GM12878 (cell line): ENCODE measurements at regions not wholly inside any gene's neighbourhood (a gene's known extent, or its start where the extent isn't known, plus 50 kb on each side); places are given as distances from the start of the nearest gene placed in this dataset.

ENCODE experiments used
- ATAC-seq: fragments of 200-7000 bp; cut with Tn5 transposase; 3 replicates; pipeline ENCODE4 v1.9.1; 2020; ENCODE audit warnings: mild to moderate bottlenecking, moderate library complexity
- BruUV-seq: library from RNA; stranded (reverse); fragments of 400-500 nt; replicated peaks from 2 replicates; lab custom pipeline; 2021; lab: Mats Ljungman, UMichigan
- CTCF ChIA-PET: fragments of 300-600 bp; sonication (Branson Sonifier 250); formaldehyde crosslinking; extraction: SDS; loops from one replicate; lab custom pipeline; 2021; ENCODE audit warnings: inconsistent platforms; lab: Yijun Ruan, JAX
- POLR2A ChIA-PET: fragments of 350-600 bp; formaldehyde crosslinking; extraction: SDS; loops from one replicate; lab custom pipeline; 2021; ENCODE audit warnings: inconsistent platforms; lab: Charles Lee
- RAD21 ChIA-PET: fragments of 300-600 bp; sonication (Branson Sonifier 250); formaldehyde crosslinking; loops from one replicate; lab custom pipeline; 2023; ENCODE audit warnings: antibody characterized with exemption; ENCODE audit not compliant: unreplicated experiment; lab: Charles Lee
- SMC1A ChIA-PET: fragments of 300-600 bp; sonication (Branson Sonifier 250); formaldehyde crosslinking; loops from one replicate; lab custom pipeline; 2023; ENCODE audit not compliant: unreplicated experiment, uncharacterized antibody; lab: Charles Lee
- DNase-seq: peaks from one replicate; pipeline ENCODE4 v3.0.0-alpha.2; 2011; ENCODE audit warnings: low read depth, low spot score
- FAIRE-seq: peaks from 3 replicates; lab custom pipeline; 2011; peaks lifted over from hg19 to GRCh38; lab: Jason Lieb, UNC
- H2AFZ ChIP-seq: 2 replicates; pipeline ENCODE4 v1.6.0; 2011; ENCODE audit warnings: low read depth, low read length, control low read depth; ENCODE audit not compliant: control insufficient read depth
- H3K27ac ChIP-seq: 2 replicates; pipeline ENCODE4 v1.5.1; 2011; ENCODE audit warnings: control low read depth; ENCODE audit not compliant: control insufficient read depth, insufficient read depth
- H3K27me3 ChIP-seq, 2 experiments: replicated peaks in 1 of 2; 2 replicates each; pipeline versions ENCODE4 v1.6.0 to v1.6.1; 2011; ENCODE audit warnings: low read length in 1 of 2; ENCODE audit not compliant: control insufficient read depth in 2 of 2, insufficient read depth in 2 of 2
- H3K36me3 ChIP-seq, 2 experiments: 2 replicates each; pipeline ENCODE4 v1.5.1; 2011; ENCODE audit warnings: low read length in 1 of 2; ENCODE audit not compliant: control insufficient read depth in 2 of 2, insufficient read depth in 2 of 2
- H3K4me1 ChIP-seq: 2 replicates; pipeline ENCODE4 v1.6.1; 2011; ENCODE audit warnings: mild to moderate bottlenecking, low read length, moderate library complexity, mixed read lengths; ENCODE audit not compliant: control insufficient read depth, insufficient read depth
- H3K4me2 ChIP-seq: 2 replicates; pipeline ENCODE4 v1.6.0; 2011; ENCODE audit warnings: control low read depth; ENCODE audit not compliant: control insufficient read depth, insufficient read depth
- H3K4me3 ChIP-seq: fragments of 200-600 bp; sonication (generic); 2 replicates; pipeline ENCODE4 v1.5.1; 2016
- H3K79me2 ChIP-seq: 2 replicates; pipeline ENCODE4 v1.6.0; 2011; ENCODE audit warnings: low read length; ENCODE audit not compliant: control insufficient read depth, insufficient read depth
- H3K9ac ChIP-seq: 2 replicates; pipeline ENCODE4 v1.8.0; 2011; ENCODE audit warnings: low read length, control low read depth, mixed read lengths; ENCODE audit not compliant: control insufficient read depth, insufficient read depth
- H3K9me3 ChIP-seq: replicated peaks from 3 replicates; pipeline ENCODE4 v1.5.1; 2011; ENCODE audit warnings: mild to moderate bottlenecking, low read length; ENCODE audit not compliant: control insufficient read depth, insufficient read depth
- H4K20me1 ChIP-seq: 2 replicates; pipeline ENCODE4 v1.6.0; 2011; ENCODE audit not compliant: control insufficient read depth, insufficient read depth
- BACH1 ChIP-seq: fragments of 450-650 bp; IDR thresholded peaks from 2 replicates; pipeline ENCODE4 v1.6.1; 2017; ENCODE audit warnings: mild to moderate bottlenecking, borderline replicate concordance
- BMI1 ChIP-seq: fragments of 450-650 bp; IDR thresholded peaks from 2 replicates; pipeline ENCODE4 v1.6.1; 2016; ENCODE audit warnings: mild to moderate bottlenecking, moderate library complexity, borderline replicate concordance
- EGR1 ChIP-seq, 2 experiments: IDR thresholded peaks; 1 replicate in 1 of 2; 2 replicates in 1 of 2; pipeline ENCODE4 v1.6.1; 2011 to 2012; ENCODE audit warnings: low read depth in 2 of 2, low read length in 2 of 2, borderline replicate concordance in 1 of 2, mild to moderate bottlenecking in 1 of 2, moderate library complexity in 1 of 2
- ELK1 ChIP-seq: IDR thresholded peaks from 2 replicates; pipeline ENCODE4 v1.6.1; 2012; ENCODE audit warnings: low read depth, low read length, improper control_type of control experiment
- HDAC2 ChIP-seq: fragments of 200-600 bp; sonication (generic); IDR thresholded peaks from 2 replicates; pipeline ENCODE4 v1.6.1; 2017
- JUNB ChIP-seq: IDR thresholded peaks from 2 replicates; pipeline ENCODE4 v1.6.1; 2016; ENCODE audit warnings: antibody characterized with exemption, mild to moderate bottlenecking
- MTA2 ChIP-seq: fragments of 450-650 bp; IDR thresholded peaks from 2 replicates; pipeline ENCODE4 v1.6.1; 2016; ENCODE audit warnings: low read depth, mild to moderate bottlenecking, moderate library complexity
- MXI1 ChIP-seq: fragments of 150-350 bp; IDR thresholded peaks from 2 replicates; pipeline ENCODE4 v1.6.1; 2011; ENCODE audit warnings: low read depth, mild to moderate bottlenecking, inconsistent platforms, low read length, improper control_type of control experiment
- NFYA ChIP-seq: IDR thresholded peaks from 2 replicates; pipeline ENCODE4 v1.6.1; 2011; ENCODE audit warnings: low read depth, mild to moderate bottlenecking, low read length, improper control_type of control experiment, borderline replicate concordance
- NFYB ChIP-seq: IDR thresholded peaks from 2 replicates; pipeline ENCODE4 v1.6.1; 2011; ENCODE audit warnings: low read depth, mild to moderate bottlenecking, low read length, improper control_type of control experiment, moderate library complexity; ENCODE audit not compliant: insufficient read depth
- NKRF ChIP-seq: fragments of 450-650 bp; conservative IDR thresholded peaks from 2 replicates; pipeline ENCODE4 v1.6.1; 2017; ENCODE audit warnings: mild to moderate bottlenecking, moderate library complexity
- NR2F1 ChIP-seq: fragments of 450-650 bp; conservative IDR thresholded peaks from 2 replicates; pipeline ENCODE4 v1.6.1; 2017; ENCODE audit warnings: mild to moderate bottlenecking
- PAX5 ChIP-seq: IDR thresholded peaks from 2 replicates; pipeline ENCODE4 v1.6.1; 2011; ENCODE audit warnings: low read depth, low read length, borderline replicate concordance
- POLR2AphosphoS2 ChIP-seq: IDR thresholded peaks from 2 replicates; pipeline ENCODE4 v1.6.1; 2011; ENCODE audit warnings: low read depth, mild to moderate bottlenecking, low read length, improper control_type of control experiment, moderate library complexity
- RFX5 ChIP-seq: IDR thresholded peaks from 2 replicates; pipeline ENCODE4 v1.6.1; 2011; ENCODE audit warnings: low read depth, low read length, improper control_type of control experiment
- TCF12 ChIP-seq: IDR thresholded peaks from 2 replicates; pipeline ENCODE4 v1.6.1; 2011; ENCODE audit warnings: low read depth, mild to moderate bottlenecking, low read length
- YBX1 ChIP-seq: fragments of 450-650 bp; IDR thresholded peaks from 2 replicates; pipeline ENCODE4 v1.6.1; 2016; ENCODE audit warnings: antibody characterized with exemption
- ZNF207 ChIP-seq: fragments of 450-650 bp; IDR thresholded peaks from 2 replicates; pipeline ENCODE4 v1.6.1; 2014; ENCODE audit warnings: antibody characterized with exemption, mild to moderate bottlenecking, borderline replicate concordance
- WGBS: methylation state at CpG from one replicate; pipeline ENCODE4 v1.1.6; 2016; ENCODE audit warnings: low lambda C conversion rate; ENCODE audit not compliant: insufficient replicate concordance, insufficient coverage; ENCODE audit errors: missing lambda C conversion rate; 5-methylcytosine and 5-hydroxymethylcytosine counted together
- in situ Hi-C: fragments of 300-500 bp; cut with MboI; formaldehyde crosslinking; loops from 9 replicates; pipeline ENCODE4 v1.14.3; 2018; ENCODE audit warnings: mixed read lengths
- intact Hi-C: fragments of 100-400 bp; cut with micrococcal nuclease; formaldehyde crosslinking; loops from one replicate; pipeline ENCODE4 v1.14.2; 2022; ENCODE audit not compliant: unreplicated experiment

GRCh38 chr4:32189788-32190187 is 1469.6 kb downstream of the PCDH7 start:
- no peaks in the 10 kb centered on the region for H3K36me3 ChIP-seq
- H3K4me2 ChIP-seq: no peak overlapping the region
- POLR2A ChIA-PET: no interaction called here
- no peak overlapping the region for H3K27ac ChIP-seq
- SMC1A ChIA-PET: no interaction called here
- WGBS: 7% methylated on average over 5 of the region's 5 CpGs
- CTCF ChIA-PET: no interaction called here
- ATAC-seq (no peak), FAIRE-seq (no peak), DNase-seq (no peak)
- no peaks in the 10 kb centered on the region for H3K27me3 ChIP-seq
- no peak overlapping the region for H3K4me3 ChIP-seq
- no peaks in the 10 kb centered on the region for H3K4me1 ChIP-seq
- H3K9ac ChIP-seq: no peak overlapping the region
- intact Hi-C loops (no loop called here), in situ Hi-C loops (no loop called here)
- RAD21 ChIA-PET: no interaction called here
- no peaks in the 10 kb centered on the region for H4K20me1 ChIP-seq
- BruUV-seq: no TSS peak
- H3K9me3 ChIP-seq: no peaks in the 10 kb centered on the region; the same call in 2 of the 3 replicates
- H3K79me2 ChIP-seq: no peaks in the 10 kb centered on the region
- TF ChIP-seq ZNF207 (no peak), PAX5 (no peak), MXI1 (no peak), BACH1 (no peak), EGR1 (IDR thresholded peaks at IDR 0.05; ENCODE audit: borderline replicate concordance in 1 of 2, low read depth in 2 of 2, low read length in 2 of 2) (no peak), MTA2 (no peak), BMI1 (no peak)
- H2AFZ ChIP-seq: no peak overlapping the region

- Histone ChIP-seq H2AFZ (no peak overlapping the region), H4K20me1 (no peaks in the 10 kb centered on the region), H3K9me3 (no peaks in the 10 kb centered on the region; the same call in 2 of the 3 replicates), H3K27me3 (no peaks in the 10 kb centered on the region), H3K4me3 (no peak overlapping the region), H3K9ac (no peak overlapping the region), H3K27ac (no peak overlapping the region), H3K36me3 (no peaks in the 10 kb centered on the region), H3K4me1 (no peaks in the 10 kb centered on the region), H3K79me2 (no peaks in the 10 kb centered on the region), H3K4me2 (no peak overlapping the region)
- no peak for DNase-seq
- in situ Hi-C loops: no loop called here
- WGBS: 9% methylated on average over 4 of the region's 4 CpGs
- ChIA-PET SMC1A (interaction anchor here (1.4 kb wide), 1 partner anchor 81 kb away, joined by 3 read pairs; no protein-coding TSS in a partner anchor), RAD21 (no interaction called here), POLR2A (no interaction called here), CTCF (interaction anchor here (1.5 kb wide), 1 partner anchor 14 kb away, joined by 3 read pairs; no protein-coding TSS in a partner anchor)
- BruUV-seq: no TSS peak
- no peak for ATAC-seq
- FAIRE-seq: no peak
- intact Hi-C loops: no loop called here
- TF ChIP-seq POLR2AphosphoS2 (no peak), NFYB (no peak), NR2F1 (no peak), NKRF (no peak), RFX5 (no peak), TCF12 (no peak), JUNB (no peak), NFYA (no peak), ELK1 (no peak), HDAC2 (no peak), YBX1 (no peak)
These were observed 1471.8 kb downstream of the PCDH7 start for GRCh38 chr4:32191961-32192360.
